MM.1S (cell line): ENCODE measurements at regions not wholly inside any gene's neighbourhood (a gene's known extent, or its start where the extent isn't known, plus 50 kb on each side); places are given as distances from the start of the nearest gene placed in this dataset.

ENCODE experiments used
- DNase-seq: peaks from one replicate; pipeline ENCODE4 v3.0.0-alpha.2; 2015
- H2AFZ ChIP-seq: fragments of 300-600 bp; sonication (generic); 2 replicates; pipeline ENCODE4 v1.6.0; 2016; ENCODE audit warnings: antibody characterized with exemption, low read length
- H3F3A ChIP-seq: fragments of 300-600 bp; sonication (generic); 2 replicates; pipeline ENCODE4 v1.6.1; 2016; ENCODE audit warnings: mild to moderate bottlenecking, antibody characterized with exemption, low read length, moderate library complexity, mixed read lengths; ENCODE audit not compliant: insufficient read depth
- H3K27ac ChIP-seq: fragments of 300-600 bp; sonication (generic); 2 replicates; pipeline ENCODE4 v1.5.1; 2016; ENCODE audit warnings: mild to moderate bottlenecking, low read length
- H3K27me3 ChIP-seq: fragments of 300-600 bp; sonication (generic); replicated peaks from 2 replicates; pipeline ENCODE4 v1.6.0; 2016; ENCODE audit warnings: low read length; ENCODE audit not compliant: insufficient read depth
- H3K36me3 ChIP-seq: fragments of 300-600 bp; sonication (generic); replicated peaks from 2 replicates; pipeline ENCODE4 v1.6.1; 2016; ENCODE audit warnings: mild to moderate bottlenecking, low read length, mixed read lengths; ENCODE audit not compliant: insufficient read depth
- H3K4me1 ChIP-seq: fragments of 300-600 bp; sonication (generic); 2 replicates; pipeline ENCODE4 v1.6.1; 2016; ENCODE audit warnings: low read length, mixed read lengths
- H3K4me2 ChIP-seq: fragments of 300-600 bp; sonication (generic); 2 replicates; pipeline ENCODE4 v1.6.0; 2016; ENCODE audit warnings: low read depth, low read length
- H3K4me3 ChIP-seq: fragments of 300-600 bp; sonication (generic); 2 replicates; pipeline ENCODE4 v1.5.1; 2016; ENCODE audit warnings: low read length, mixed read lengths
- H3K79me2 ChIP-seq: fragments of 300-600 bp; sonication (generic); 2 replicates; pipeline ENCODE4 v1.6.1; 2016; ENCODE audit warnings: mixed run types, low read length, mixed read lengths
- H3K9ac ChIP-seq: fragments of 300-600 bp; sonication (generic); 2 replicates; pipeline ENCODE4 v1.6.1; 2016; ENCODE audit warnings: low read length, mixed read lengths
- H3K9me2 ChIP-seq: fragments of 300-600 bp; sonication (generic); replicated peaks from 2 replicates; pipeline ENCODE4 v1.6.1; 2016; ENCODE audit warnings: mild to moderate bottlenecking, low read length, mixed read lengths; ENCODE audit not compliant: insufficient read depth
- H3K9me3 ChIP-seq: fragments of 300-600 bp; sonication (generic); replicated peaks from 2 replicates; pipeline ENCODE4 v1.6.1; 2016; ENCODE audit warnings: mild to moderate bottlenecking, low read length, mixed read lengths; ENCODE audit not compliant: insufficient read depth
- H4K20me1 ChIP-seq: fragments of 300-600 bp; sonication (generic); 2 replicates; pipeline ENCODE4 v1.6.1; 2016; ENCODE audit warnings: mild to moderate bottlenecking, low read length, moderate library complexity, mixed read lengths; ENCODE audit not compliant: insufficient read depth
- EZH2 ChIP-seq: fragments of 300-600 bp; sonication (generic); optimal IDR thresholded peaks from 2 replicates; pipeline ENCODE3; 2017; ENCODE audit warnings: low read depth, mild to moderate bottlenecking, antibody characterized with exemption, low read length, mixed read lengths
- EZH2phosphoT487 ChIP-seq: fragments of 300-600 bp; sonication (generic); IDR thresholded peaks from 2 replicates; pipeline ENCODE4 v1.6.1; 2018; ENCODE audit warnings: antibody characterized with exemption, low read length
- TF ChIP-seq, protein P1 (sequence below): fragments of 300-600 bp; sonication (generic); IDR thresholded peaks from 2 replicates; pipeline ENCODE4 v1.5.1; 2016; ENCODE audit warnings: antibody characterized with exemption, low read length, mixed read lengths

GRCh38 chr4:134145369-134145768, 56.2 kb downstream of the PABPC4L start:
- Histone ChIP-seq H3K27ac (no peak overlapping the region), H3K9ac (no peak overlapping the region), H4K20me1 (no peaks in the 10 kb centered on the region), H3K36me3 (no peaks in the 10 kb centered on the region), H3K4me2 (no peak overlapping the region), H3K27me3 (no peaks in the 10 kb centered on the region), H3K79me2 (no peaks in the 10 kb centered on the region), H3F3A (no peaks in the 10 kb centered on the region), H3K4me1 (no peaks in the 10 kb centered on the region), H2AFZ (no peak overlapping the region), H3K4me3 (no peak overlapping the region), H3K9me2 (no peaks in the 10 kb centered on the region), H3K9me3 (no peaks in the 10 kb centered on the region)
- TF ChIP-seq, protein P1, sequence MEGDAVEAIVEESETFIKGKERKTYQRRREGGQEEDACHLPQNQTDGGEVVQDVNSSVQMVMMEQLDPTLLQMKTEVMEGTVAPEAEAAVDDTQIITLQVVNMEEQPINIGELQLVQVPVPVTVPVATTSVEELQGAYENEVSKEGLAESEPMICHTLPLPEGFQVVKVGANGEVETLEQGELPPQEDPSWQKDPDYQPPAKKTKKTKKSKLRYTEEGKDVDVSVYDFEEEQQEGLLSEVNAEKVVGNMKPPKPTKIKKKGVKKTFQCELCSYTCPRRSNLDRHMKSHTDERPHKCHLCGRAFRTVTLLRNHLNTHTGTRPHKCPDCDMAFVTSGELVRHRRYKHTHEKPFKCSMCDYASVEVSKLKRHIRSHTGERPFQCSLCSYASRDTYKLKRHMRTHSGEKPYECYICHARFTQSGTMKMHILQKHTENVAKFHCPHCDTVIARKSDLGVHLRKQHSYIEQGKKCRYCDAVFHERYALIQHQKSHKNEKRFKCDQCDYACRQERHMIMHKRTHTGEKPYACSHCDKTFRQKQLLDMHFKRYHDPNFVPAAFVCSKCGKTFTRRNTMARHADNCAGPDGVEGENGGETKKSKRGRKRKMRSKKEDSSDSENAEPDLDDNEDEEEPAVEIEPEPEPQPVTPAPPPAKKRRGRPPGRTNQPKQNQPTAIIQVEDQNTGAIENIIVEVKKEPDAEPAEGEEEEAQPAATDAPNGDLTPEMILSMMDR = no peak
- TF ChIP-seq EZH2 = no peak
- TF ChIP-seq EZH2phosphoT487 = no peak
- DNase-seq = no peak

GRCh38 chr4:134144337-134144736, 57.3 kb downstream of the PABPC4L start:
- Histone ChIP-seq H3K9me3 (no peaks in the 10 kb centered on the region), H3K4me3 (no peak overlapping the region), H3K9me2 (no peaks in the 10 kb centered on the region), H3K27me3 (no peaks in the 10 kb centered on the region), H3K9ac (no peak overlapping the region), H3K79me2 (no peaks in the 10 kb centered on the region), H4K20me1 (no peaks in the 10 kb centered on the region), H3K4me1 (no peaks in the 10 kb centered on the region), H2AFZ (no peak overlapping the region), H3K27ac (no peak overlapping the region), H3K4me2 (no peak overlapping the region), H3K36me3 (no peaks in the 10 kb centered on the region), H3F3A (no peaks in the 10 kb centered on the region)
- TF ChIP-seq EZH2phosphoT487 (no peak), EZH2 (no peak)
- TF ChIP-seq, protein P1 = no peak
- no peak for DNase-seq

- Histone ChIP-seq H3K9me2 (no peaks in the 10 kb centered on the region), H3K36me3 (no peaks in the 10 kb centered on the region), H3K4me3 (no peak overlapping the region), H4K20me1 (no peaks in the 10 kb centered on the region), H3K79me2 (no peaks in the 10 kb centered on the region), H3K4me2 (no peak overlapping the region), H3K9ac (no peak overlapping the region), H3K27me3 (no peaks in the 10 kb centered on the region), H2AFZ (no peak overlapping the region), H3K4me1 (no peaks in the 10 kb centered on the region), H3K27ac (no peak overlapping the region), H3K9me3 (no peaks in the 10 kb centered on the region), H3F3A (no peaks in the 10 kb centered on the region)
- TF ChIP-seq EZH2phosphoT487 (no peak), EZH2 (no peak)
- TF ChIP-seq, protein P1 = no peak
- no peak for DNase-seq
Observed at GRCh38 chr4:134141728-134142127, 59.9 kb downstream of the PABPC4L start.
